Esophagus muscularis mucosa (tissue), 4 donors: ENCODE measurements at regions not wholly inside any gene's neighbourhood (a gene's known extent, or its start where the extent isn't known, plus 50 kb on each side); places are given as distances from the start of the nearest gene placed in this dataset.

ENCODE experiments used
- CTCF ChIP-seq, 3 experiments: fragments of 200-600 bp in 2 of 3; fragments of 450-650 bp in 1 of 3; sonication (generic) in 2 of 3; IDR thresholded peaks; one replicate each; pipeline ENCODE4 v1.5.1; 2017 to 2019; ENCODE audit warnings: antibody characterized with exemption in 3 of 3, mild to moderate bottlenecking in 2 of 3, moderate library complexity in 1 of 3
- EP300 ChIP-seq: sonication (generic); formaldehyde crosslinking; IDR thresholded peaks from one replicate; pipeline ENCODE4 v1.6.1; 2017; ENCODE audit warnings: antibody characterized with exemption
- POLR2A ChIP-seq: fragments of 450-650 bp; IDR thresholded peaks from one replicate; pipeline ENCODE4 v1.6.1; 2017; ENCODE audit warnings: antibody characterized with exemption, moderate library complexity, mild to moderate bottlenecking, low read depth
- POLR2AphosphoS5 ChIP-seq, 2 donors: sonication (generic); formaldehyde crosslinking; IDR thresholded peaks; one replicate each; pipeline ENCODE4 v1.6.1; 2017; ENCODE audit warnings: antibody characterized with exemption in 2 of 2

- TF ChIP-seq POLR2A (no peak), CTCF (IDR thresholded peaks at IDR 0.05) (no peak), EP300 (no peak), POLR2AphosphoS5 (IDR thresholded peaks at IDR 0.05) (no peak)
Observed at GRCh38 chr5:173733021-173733420, 116.6 kb upstream of the BOD1 start.
